ENCODE measurements at regions not wholly inside any gene's neighbourhood (a gene's known extent, or its start where the extent isn't known, plus 50 kb on each side); places are given as distances from the start of the nearest gene placed in this dataset.

GRCh38 chr3:30259730-30260129 lies 346.7 kb upstream of the TGFBR2 start:
- no peak for TF ChIP-seq CTCF (IDR thresholded peaks at IDR 0.05)
- TF ChIP-seq POLR2A (IDR thresholded peaks at IDR 0.05) = no peak
